ENCODE measurements at regions not wholly inside any gene's neighbourhood (a gene's known extent, or its start where the extent isn't known, plus 50 kb on each side); places are given as distances from the start of the nearest gene placed in this dataset.
"Not testable (repeated sequence)": the region's sequence is repeated elsewhere in the genome, so short reads cannot be mapped to it uniquely, and the experiment has no call there.

DNA sequence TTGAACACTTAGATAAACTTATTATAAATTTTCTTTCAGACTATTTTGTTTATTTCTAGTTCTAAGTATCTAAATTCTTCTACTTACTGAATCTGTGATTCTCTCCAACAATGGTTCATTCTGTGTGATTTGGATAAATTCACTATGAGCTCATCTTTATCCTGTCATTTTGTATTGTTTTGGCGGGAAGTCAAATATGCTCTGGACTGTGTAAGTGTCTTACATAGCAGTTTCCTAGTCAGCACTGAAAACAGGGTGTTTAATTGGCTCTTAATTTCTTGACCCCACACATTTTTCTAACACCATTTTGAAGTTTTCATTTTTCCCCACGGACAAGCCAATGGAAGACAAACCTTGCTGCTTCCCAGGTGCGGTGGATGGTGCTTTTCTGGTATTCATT, 207.0 kb upstream of the ACO1 start:
- H3K4me3 ChIP-seq (ENCODE audit: low read depth, low read length) = no peak overlapping the region
- no peak for DNase-seq (ENCODE audit: low read depth)
- TF ChIP-seq, protein P1, sequence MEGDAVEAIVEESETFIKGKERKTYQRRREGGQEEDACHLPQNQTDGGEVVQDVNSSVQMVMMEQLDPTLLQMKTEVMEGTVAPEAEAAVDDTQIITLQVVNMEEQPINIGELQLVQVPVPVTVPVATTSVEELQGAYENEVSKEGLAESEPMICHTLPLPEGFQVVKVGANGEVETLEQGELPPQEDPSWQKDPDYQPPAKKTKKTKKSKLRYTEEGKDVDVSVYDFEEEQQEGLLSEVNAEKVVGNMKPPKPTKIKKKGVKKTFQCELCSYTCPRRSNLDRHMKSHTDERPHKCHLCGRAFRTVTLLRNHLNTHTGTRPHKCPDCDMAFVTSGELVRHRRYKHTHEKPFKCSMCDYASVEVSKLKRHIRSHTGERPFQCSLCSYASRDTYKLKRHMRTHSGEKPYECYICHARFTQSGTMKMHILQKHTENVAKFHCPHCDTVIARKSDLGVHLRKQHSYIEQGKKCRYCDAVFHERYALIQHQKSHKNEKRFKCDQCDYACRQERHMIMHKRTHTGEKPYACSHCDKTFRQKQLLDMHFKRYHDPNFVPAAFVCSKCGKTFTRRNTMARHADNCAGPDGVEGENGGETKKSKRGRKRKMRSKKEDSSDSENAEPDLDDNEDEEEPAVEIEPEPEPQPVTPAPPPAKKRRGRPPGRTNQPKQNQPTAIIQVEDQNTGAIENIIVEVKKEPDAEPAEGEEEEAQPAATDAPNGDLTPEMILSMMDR (IDR thresholded peaks at IDR 0.05; ENCODE audit: insufficient read depth, low read length) = no peak

DNA sequence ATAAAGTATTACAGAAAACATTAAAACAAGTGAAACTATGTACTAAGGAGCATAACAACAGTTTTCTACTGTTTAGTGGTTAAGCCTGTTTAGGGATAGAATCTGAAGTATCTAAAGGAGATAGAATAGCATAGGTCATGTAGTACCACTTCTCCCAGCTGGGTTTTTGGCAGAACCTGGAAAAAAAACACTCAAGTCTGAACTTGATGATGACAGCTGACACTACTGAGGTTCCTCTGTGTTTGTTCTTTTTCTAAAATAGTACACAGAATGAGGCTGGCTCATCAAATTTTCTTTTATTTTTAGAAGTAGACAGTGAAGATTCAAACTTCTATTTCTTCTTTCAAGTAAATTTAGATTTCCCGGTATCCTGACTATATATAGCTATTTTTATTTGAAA, 203.8 kb upstream of the ACO1 start:
- DNase-seq (ENCODE audit: low read depth) = no peak

DNA sequence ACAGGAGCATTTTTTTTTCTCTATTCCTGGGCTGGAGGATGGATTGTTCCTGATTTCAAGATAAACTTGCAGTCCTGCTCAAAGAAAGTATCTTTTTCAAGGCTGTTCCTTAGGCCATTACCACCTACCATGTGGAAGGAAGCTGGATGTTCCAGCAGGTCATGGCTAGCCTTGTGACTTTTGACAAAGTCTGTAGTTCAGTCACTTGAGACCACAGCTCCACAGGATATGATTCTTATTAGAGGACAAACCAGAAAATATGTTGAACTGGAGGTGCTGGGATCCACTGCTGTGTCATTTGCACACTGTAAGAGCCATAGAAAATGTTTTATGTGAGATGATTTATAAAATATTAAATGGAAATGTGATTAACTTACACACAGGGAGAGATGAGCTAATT, 184.2 kb upstream of the ACO1 start:
- no peak for DNase-seq (ENCODE audit: low read depth)
- TF ChIP-seq, protein P1 (IDR thresholded peaks at IDR 0.05; ENCODE audit: insufficient read depth, low read length) = no peak
- no peak overlapping the region for H3K4me3 ChIP-seq (ENCODE audit: low read depth, low read length)

More for the DNA sequence above, 203.8 kb upstream of the ACO1 start:
- no peak overlapping the region for H3K4me3 ChIP-seq (ENCODE audit: low read depth, low read length)
- TF ChIP-seq, protein P1 (IDR thresholded peaks at IDR 0.05; ENCODE audit: insufficient read depth, low read length) = no peak

DNA sequence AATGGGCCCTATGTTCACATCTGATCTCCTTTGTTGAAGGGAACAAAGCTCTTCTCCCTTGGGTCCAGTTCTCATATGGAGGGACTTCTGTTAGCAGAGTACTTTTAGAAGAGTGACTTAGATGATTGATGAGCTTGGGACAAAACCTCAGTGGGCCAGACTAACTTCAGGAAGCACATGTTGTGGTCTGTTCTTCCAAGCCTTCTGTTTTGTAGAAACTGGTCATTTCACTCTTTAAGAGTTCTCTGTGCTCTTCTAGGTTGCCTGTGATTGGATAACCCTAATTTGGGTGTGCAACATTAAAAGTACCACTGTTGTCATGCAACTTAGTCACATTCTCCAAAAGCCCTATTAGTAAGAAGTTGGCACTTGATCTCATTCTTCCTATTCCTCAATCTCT, 183.5 kb upstream of the ACO1 start:
- TF ChIP-seq, protein P1 (IDR thresholded peaks at IDR 0.05; ENCODE audit: insufficient read depth, low read length) = no peak
- H3K4me3 ChIP-seq (ENCODE audit: low read depth, low read length) = no peak overlapping the region
- DNase-seq (ENCODE audit: low read depth) = no peak

DNA sequence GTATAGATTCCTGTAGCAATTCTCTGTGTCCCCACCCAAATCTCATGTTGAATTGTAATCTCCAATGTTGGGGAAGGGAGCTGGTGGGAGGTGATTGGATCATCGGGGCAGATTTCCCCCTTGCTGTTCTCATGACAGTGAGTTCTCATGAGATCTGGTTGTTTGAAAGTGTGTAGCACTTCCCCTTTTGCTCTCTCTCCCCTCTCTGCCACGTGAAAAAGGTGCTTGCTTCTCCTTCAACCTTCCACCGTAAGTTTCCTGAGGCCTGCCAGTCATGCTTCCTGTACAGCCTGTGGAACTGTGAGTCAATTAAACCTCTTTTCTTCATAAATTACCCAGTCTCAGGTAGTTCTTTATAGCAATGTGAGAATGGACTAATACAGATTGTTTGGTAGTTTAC, 175.3 kb upstream of the ACO1 start:
- not testable (repeated sequence) for DNase-seq (ENCODE audit: low read depth); H3K4me3 ChIP-seq (ENCODE audit: low read depth, low read length)

DNA sequence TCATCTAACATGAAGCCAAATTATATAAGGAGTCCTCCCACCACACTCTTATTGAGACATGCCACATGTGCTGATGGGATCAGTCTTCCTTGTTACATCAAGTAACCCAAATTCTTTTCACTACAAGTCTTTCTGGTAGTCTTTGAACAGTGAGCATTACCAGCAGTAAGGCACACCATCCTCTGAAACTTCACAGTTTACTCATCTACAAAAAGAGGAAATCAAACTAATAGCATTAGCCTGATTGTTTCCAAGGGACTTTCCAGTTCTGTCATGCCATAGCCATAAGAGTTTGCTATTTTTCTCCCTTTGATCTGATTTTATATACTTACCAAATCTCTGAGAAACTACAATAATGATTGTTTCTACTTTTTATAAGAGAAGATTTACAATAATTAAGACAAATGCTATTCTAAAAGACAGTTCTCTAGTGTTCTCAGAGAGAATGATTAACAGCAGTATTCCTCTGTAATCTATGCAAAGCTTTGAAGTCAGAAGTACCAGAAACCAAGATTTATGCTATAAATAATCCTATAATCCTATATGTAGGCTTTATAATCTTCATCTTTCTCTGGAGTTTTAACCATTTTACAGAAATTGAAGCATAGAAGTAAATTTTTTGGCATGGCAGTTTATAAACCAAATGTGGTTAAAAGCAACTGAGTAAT, 166.2 kb upstream of the ACO1 start:
- no peak for DNase-seq (ENCODE audit: low read depth)
- TF ChIP-seq, protein P1 (IDR thresholded peaks at IDR 0.05; ENCODE audit: insufficient read depth, low read length) = no peak
- no peak overlapping the region for H3K4me3 ChIP-seq (ENCODE audit: low read depth, low read length)

DNA sequence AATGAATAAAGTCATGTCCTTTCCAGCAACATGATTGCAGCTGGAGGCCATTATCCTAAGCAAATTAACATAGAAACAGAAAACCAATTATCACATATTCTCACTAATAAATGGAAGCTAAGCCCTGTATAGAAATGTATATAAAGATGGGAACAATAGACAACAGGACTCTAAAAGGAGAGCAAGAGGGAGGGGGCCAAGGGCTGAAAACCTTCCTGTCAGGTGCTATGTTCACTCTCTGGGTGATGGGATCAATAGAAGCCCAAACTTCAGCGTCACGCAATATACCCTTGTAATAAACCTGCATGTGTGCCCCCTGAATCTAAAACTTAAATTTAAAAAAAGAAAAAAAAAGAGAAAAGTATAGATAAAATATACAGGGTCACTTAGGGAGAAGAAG, 163.7 kb upstream of the ACO1 start:
- no peak for DNase-seq (ENCODE audit: low read depth)
- H3K4me3 ChIP-seq (ENCODE audit: low read depth, low read length) = no peak overlapping the region
- TF ChIP-seq, protein P1 (IDR thresholded peaks at IDR 0.05; ENCODE audit: insufficient read depth, low read length) = no peak
